H1 (cell line): ENCODE measurements at regions not wholly inside any gene's neighbourhood (a gene's known extent, or its start where the extent isn't known, plus 50 kb on each side); places are given as distances from the start of the nearest gene placed in this dataset.

ENCODE experiments used
- CTCF ChIA-PET: fragments of 300-600 bp; sonication (Branson Sonifier 250); formaldehyde crosslinking; loops from one replicate; lab custom pipeline; 2021; ENCODE audit not compliant: partially characterized antibody; lab: Charles Lee
- POLR2A ChIA-PET: fragments of 300-600 bp; sonication (Branson Sonifier 250); formaldehyde crosslinking; loops from one replicate; lab custom pipeline; 2021; ENCODE audit warnings: inconsistent platforms; ENCODE audit not compliant: partially characterized antibody; lab: Charles Lee
- DNase-seq, 2 experiments: peaks; one replicate each; pipeline versions ENCODE4 v3.0.0 to v3.0.0-alpha.2; 2010 to 2022; ENCODE audit warnings: low spot score in 2 of 2, low read depth in 1 of 2, mixed read lengths in 1 of 2
- FAIRE-seq: peaks from 2 replicates; lab custom pipeline; 2011; peaks lifted over from hg19 to GRCh38; lab: Jason Lieb, UNC
- H2AFZ ChIP-seq: 2 replicates; pipeline ENCODE4 v1.8.1; 2012; ENCODE audit warnings: low read length, inconsistent platforms
- H2AK5ac ChIP-seq: 2 replicates; pipeline ENCODE4 v1.6.1; 2013; ENCODE audit warnings: low read depth, low read length
- H2BK120ac ChIP-seq: replicated peaks from 2 replicates; pipeline ENCODE3; 2013; ENCODE audit warnings: low read depth, low read length, inconsistent platforms
- H2BK12ac ChIP-seq: 2 replicates; pipeline ENCODE4 v1.6.1; 2013; ENCODE audit warnings: low read depth, low read length
- H2BK15ac ChIP-seq: 2 replicates; pipeline ENCODE4 v1.6.1; 2013; ENCODE audit warnings: low read length
- H2BK20ac ChIP-seq: 2 replicates; pipeline ENCODE4 v1.6.1; 2013; ENCODE audit warnings: low read length
- H2BK5ac ChIP-seq: 2 replicates; pipeline ENCODE4 v1.6.1; 2013; ENCODE audit warnings: low read depth, low read length
- H3K14ac ChIP-seq: 2 replicates; pipeline ENCODE4 v1.6.1; 2013; ENCODE audit warnings: inconsistent platforms; ENCODE audit not compliant: insufficient read length
- H3K18ac ChIP-seq: 2 replicates; pipeline ENCODE4 v1.6.1; 2013; ENCODE audit warnings: low read length; ENCODE audit errors: extremely low read depth
- H3K23ac ChIP-seq: 2 replicates; pipeline ENCODE4 v1.6.1; 2013; ENCODE audit warnings: inconsistent platforms; ENCODE audit not compliant: insufficient read length
- H3K23me2 ChIP-seq: 2 replicates; pipeline ENCODE4 v1.6.1; 2013; ENCODE audit warnings: low read depth, low read length
- H3K27ac ChIP-seq: 2 replicates; pipeline ENCODE4 v1.6.1; 2011; ENCODE audit warnings: low read depth, low read length, inconsistent platforms
- H3K27me3 ChIP-seq, 4 experiments: replicated peaks in 1 of 4; 1 replicate in 1 of 4; 2 replicates in 3 of 4; pipeline versions ENCODE4 v1.6.1 to v1.8.1; 2011 to 2013; ENCODE audit warnings: low read length in 3 of 4, mild to moderate bottlenecking in 3 of 4, inconsistent platforms in 2 of 4, mixed read lengths in 2 of 4, moderate library complexity in 1 of 4; ENCODE audit not compliant: control insufficient read depth in 3 of 4, insufficient read depth in 3 of 4; ENCODE audit errors: extremely low read depth in 1 of 4
- H3K36me3 ChIP-seq, 4 experiments: 2 replicates each; pipeline versions ENCODE4 v1.6.1 to v1.8.1; 2011 to 2013; ENCODE audit warnings: mild to moderate bottlenecking in 4 of 4, low read length in 3 of 4, moderate library complexity in 2 of 4, control low read depth in 1 of 4, inconsistent platforms in 1 of 4; ENCODE audit not compliant: insufficient read depth in 4 of 4, control insufficient read depth in 2 of 4
- H3K4ac ChIP-seq: replicated peaks from 2 replicates; pipeline ENCODE3; 2013; ENCODE audit warnings: low read length, low read depth, mixed read lengths, inconsistent platforms; ENCODE audit not compliant: insufficient read length
- H3K4me1 ChIP-seq, 4 experiments: replicated peaks in 1 of 4; 1 replicate in 1 of 4; 2 replicates in 3 of 4; pipeline versions ENCODE4 v1.6.1 to v1.8.1; 2011 to 2013; ENCODE audit warnings: low read length in 3 of 4, inconsistent platforms in 2 of 4, mixed read lengths in 1 of 4; ENCODE audit not compliant: insufficient read depth in 4 of 4, control insufficient read depth in 3 of 4
- H3K4me2 ChIP-seq, 2 experiments: 2 replicates each; pipeline versions ENCODE4 v1.6.1 to v1.8.1; 2011 to 2013; ENCODE audit warnings: low read depth in 2 of 2, low read length in 2 of 2, control low read depth in 1 of 2, inconsistent platforms in 1 of 2, mild to moderate bottlenecking in 1 of 2; ENCODE audit not compliant: insufficient read depth in 1 of 2
- H3K4me3 ChIP-seq, 4 experiments: fragments of 200-600, 300-600 bp in 1 of 4; sonication (generic), shearing (Covaris generic), sonication (Bioruptor Twin) in 1 of 4; 2 replicates each; pipeline versions ENCODE4 v1.5.1 to v1.8.1; 2011 to 2016; ENCODE audit warnings: low read length in 4 of 4, low read depth in 3 of 4, control low read depth in 2 of 4, inconsistent platforms in 2 of 4, mild to moderate bottlenecking in 2 of 4, mixed read lengths in 1 of 4, moderate library complexity in 1 of 4; ENCODE audit not compliant: insufficient read depth in 2 of 4; ENCODE audit errors: extremely low read depth in 1 of 4
- H3K56ac ChIP-seq: replicated peaks from 2 replicates; pipeline ENCODE3; 2013; ENCODE audit warnings: low read depth, mild to moderate bottlenecking, mixed read lengths, low read length, inconsistent platforms; ENCODE audit not compliant: insufficient read length
- H3K79me1 ChIP-seq: 2 replicates; pipeline ENCODE4 v1.6.1; 2013; ENCODE audit warnings: low read depth, low read length, control low read depth
- H3K79me2 ChIP-seq, 2 experiments: 2 replicates each; pipeline versions ENCODE4 v1.6.1 to v1.8.1; 2012 to 2013; ENCODE audit warnings: low read length in 2 of 2, mild to moderate bottlenecking in 2 of 2, inconsistent platforms in 1 of 2; ENCODE audit not compliant: insufficient read depth in 2 of 2, control insufficient read depth in 1 of 2
- H3K9ac ChIP-seq, 4 experiments: replicated peaks in 1 of 4; 1 replicate in 1 of 4; 2 replicates in 3 of 4; pipeline versions ENCODE4 v1.6.1 to v1.8.1; 2011 to 2013; ENCODE audit warnings: low read depth in 3 of 4, low read length in 3 of 4, control low read depth in 2 of 4, mild to moderate bottlenecking in 2 of 4, moderate library complexity in 2 of 4, inconsistent platforms in 1 of 4; ENCODE audit errors: extremely low read depth in 1 of 4
- H3K9me3 ChIP-seq, 2 experiments: 2 replicates each; pipeline versions ENCODE4 v1.6.1 to v1.8.1; 2012 to 2013; ENCODE audit warnings: mild to moderate bottlenecking in 2 of 2, moderate library complexity in 2 of 2, control low read depth in 1 of 2, inconsistent platforms in 1 of 2, low read depth in 1 of 2, low read length in 1 of 2, mixed read lengths in 1 of 2; ENCODE audit not compliant: insufficient read depth in 2 of 2
- H4K20me1 ChIP-seq, 2 experiments: replicated peaks in 1 of 2; 2 replicates each; pipeline versions ENCODE3 to v1.8.1; 2011 to 2013; ENCODE audit warnings: inconsistent platforms in 2 of 2, low read length in 2 of 2, mild to moderate bottlenecking in 1 of 2; ENCODE audit not compliant: insufficient read depth in 2 of 2, control insufficient read depth in 1 of 2
- H4K5ac ChIP-seq: 2 replicates; pipeline ENCODE4 v1.6.1; 2013; ENCODE audit warnings: low read length, low read depth, mixed read lengths, inconsistent platforms; ENCODE audit not compliant: insufficient read length
- H4K8ac ChIP-seq: 2 replicates; pipeline ENCODE4 v1.8.0; 2013; ENCODE audit warnings: mild to moderate bottlenecking, moderate library complexity, low read length, inconsistent platforms; ENCODE audit not compliant: insufficient read depth; ENCODE audit errors: extremely low read depth
- H4K91ac ChIP-seq: replicated peaks from 2 replicates; pipeline ENCODE3; 2013; ENCODE audit warnings: low read length, mixed read lengths, inconsistent platforms; ENCODE audit not compliant: insufficient read length
- FOSL1 ChIP-seq: IDR thresholded peaks from 2 replicates; pipeline ENCODE4 v1.6.1; 2011; ENCODE audit warnings: mild to moderate bottlenecking, low read depth, low read length, moderate library complexity; ENCODE audit not compliant: insufficient read depth
- JUN ChIP-seq: IDR thresholded peaks from 2 replicates; pipeline ENCODE4 v1.6.1; 2011; ENCODE audit warnings: low read depth, mild to moderate bottlenecking, improper control_type of control experiment, low read length
- JUND ChIP-seq: IDR thresholded peaks from 2 replicates; pipeline ENCODE4 v1.6.1; 2011; ENCODE audit warnings: mild to moderate bottlenecking, improper control_type of control experiment, low read length
- RFX5 ChIP-seq: IDR thresholded peaks from 2 replicates; pipeline ENCODE4 v1.6.1; 2011; ENCODE audit warnings: low read depth, low read length, improper control_type of control experiment, borderline replicate concordance
- WGBS, 2 experiments: shearing (Covaris generic) in 1 of 2; methylation state at CpG; one replicate each; pipeline versions ENCODE4 v1.1.6 to v1.1.7; 2013 to 2015; ENCODE audit warnings: low lambda C conversion rate in 2 of 2, mixed read lengths in 2 of 2, inconsistent platforms in 1 of 2, low coverage in 1 of 2, missing lambda C conversion rate in 1 of 2; ENCODE audit not compliant: insufficient replicate concordance in 2 of 2, insufficient coverage in 1 of 2, insufficient read length in 1 of 2; ENCODE audit errors: extremely low coverage in 1 of 2, missing lambda C conversion rate in 1 of 2; 5-methylcytosine and 5-hydroxymethylcytosine counted together
- TF ChIP-seq, protein P1 (sequence below): IDR thresholded peaks from 2 replicates; pipeline ENCODE4 v1.6.1; 2012; ENCODE audit warnings: inconsistent platforms
- TF ChIP-seq, protein P2 (sequence below): IDR thresholded peaks from 2 replicates; pipeline ENCODE4 v1.6.1; 2011; ENCODE audit warnings: low read length, improper control_type of control experiment

DNA sequence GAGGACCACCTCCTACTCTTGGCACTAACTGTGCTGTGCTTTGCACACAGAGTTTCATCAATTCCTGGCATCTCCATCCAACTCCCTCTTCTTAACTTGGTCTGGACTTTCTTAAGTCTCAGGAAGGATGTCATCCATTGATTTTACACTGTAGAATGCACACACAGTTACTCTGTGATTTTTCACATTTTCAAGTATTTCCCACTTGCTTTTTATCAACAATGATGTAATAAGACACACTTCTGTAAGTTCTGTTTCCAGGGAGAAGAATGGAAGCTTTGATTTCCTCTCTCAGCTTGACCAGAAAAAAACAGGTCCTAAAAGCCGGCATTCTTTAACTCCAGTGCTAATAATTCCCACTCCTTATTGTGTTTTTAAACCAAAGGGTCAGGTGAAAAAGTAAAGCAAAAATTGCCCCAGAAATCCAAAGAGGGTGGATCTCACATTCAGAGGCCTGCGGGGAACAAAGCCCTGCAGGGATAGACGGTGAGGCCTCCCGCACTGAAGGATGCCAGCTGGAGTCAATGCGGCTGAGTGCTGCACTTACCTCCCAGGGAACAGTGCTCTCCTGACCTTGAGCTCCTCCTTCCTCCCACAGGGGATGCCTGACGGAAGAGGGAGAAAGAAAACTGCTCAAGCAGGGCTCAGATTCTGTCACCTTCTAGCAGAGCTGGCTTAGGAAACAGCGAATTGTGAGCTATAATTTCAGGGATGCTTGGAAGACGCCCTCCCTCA lies 83.1 kb downstream of the PDCL3 start:
- H3K4ac ChIP-seq: no peak overlapping the region
- H4K20me1 ChIP-seq: no peaks in the 10 kb centered on the region
- no peak overlapping the region for H4K5ac ChIP-seq
- H2AK5ac ChIP-seq: no peak overlapping the region
- peaks cover 0 to under 1% (median 0%) of the 10 kb centered on the region in 4 experiments; a peak in 3 of 7 replicates for H3K4me1 ChIP-seq
- ChIA-PET CTCF (interaction anchor here (0.9 kb wide), 1 partner anchor 11 kb away, joined by 3 read pairs; no protein-coding TSS in a partner anchor), POLR2A (interaction anchor here (1.4 kb wide), 1 partner anchor 8 kb away, joined by 4 read pairs; no protein-coding TSS in a partner anchor)
- no peak overlapping the region for H4K91ac ChIP-seq
- H3K79me1 ChIP-seq: no peaks in the 10 kb centered on the region
- no peak overlapping the region for H3K4me2 ChIP-seq
- H2BK15ac ChIP-seq: no peak overlapping the region
- no peak overlapping the region for H4K8ac ChIP-seq
- H2BK5ac ChIP-seq: no peak overlapping the region
- H3K23ac ChIP-seq: no peak overlapping the region
- H3K9ac ChIP-seq: no peak overlapping the region
- H2BK20ac ChIP-seq: no peak overlapping the region
- H3K14ac ChIP-seq: no peak overlapping the region
- no peaks in the 10 kb centered on the region for H3K36me3 ChIP-seq
- no peak overlapping the region for H3K27ac ChIP-seq
- no peak overlapping the region for H2BK120ac ChIP-seq
- FAIRE-seq (no peak), DNase-seq (no peak)
- WGBS, 2 experiments: 70% methylated on average over 8 of the region's 8 CpGs; no CpG with 5 or more reads in 1 of the 2 experiments
- peaks cover 0 to 4% of the 10 kb centered on the region in 2 experiments; a peak in 1 of 4 replicates for H3K9me3 ChIP-seq
- H3K4me3 ChIP-seq: no peak overlapping the region
- no peaks in the 10 kb centered on the region for H3K23me2 ChIP-seq
- no peak overlapping the region for H2BK12ac ChIP-seq
- H2AFZ ChIP-seq: peak overlapping the region; percentile 63; the same call in 1 of the 2 replicates
- no peak overlapping the region for H3K56ac ChIP-seq
- H3K27me3 ChIP-seq: no peaks in the 10 kb centered on the region
- no peak overlapping the region for H3K18ac ChIP-seq
- TF ChIP-seq, protein P1, sequence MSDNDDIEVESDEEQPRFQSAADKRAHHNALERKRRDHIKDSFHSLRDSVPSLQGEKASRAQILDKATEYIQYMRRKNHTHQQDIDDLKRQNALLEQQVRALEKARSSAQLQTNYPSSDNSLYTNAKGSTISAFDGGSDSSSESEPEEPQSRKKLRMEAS: no peak
- TF ChIP-seq, protein P2, sequence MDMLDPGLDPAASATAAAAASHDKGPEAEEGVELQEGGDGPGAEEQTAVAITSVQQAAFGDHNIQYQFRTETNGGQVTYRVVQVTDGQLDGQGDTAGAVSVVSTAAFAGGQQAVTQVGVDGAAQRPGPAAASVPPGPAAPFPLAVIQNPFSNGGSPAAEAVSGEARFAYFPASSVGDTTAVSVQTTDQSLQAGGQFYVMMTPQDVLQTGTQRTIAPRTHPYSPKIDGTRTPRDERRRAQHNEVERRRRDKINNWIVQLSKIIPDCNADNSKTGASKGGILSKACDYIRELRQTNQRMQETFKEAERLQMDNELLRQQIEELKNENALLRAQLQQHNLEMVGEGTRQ: no peak
- TF ChIP-seq RFX5 (no peak), JUN (no peak), FOSL1 (no peak), JUND (no peak)
- TF ChIP-seq, all 59 proteins: peak for 0
- no peaks in the 10 kb centered on the region for H3K79me2 ChIP-seq
